HG02981 (cell line): ENCODE measurements at regions not wholly inside any gene's neighbourhood (a gene's known extent, or its start where the extent isn't known, plus 50 kb on each side); places are given as distances from the start of the nearest gene placed in this dataset.

Source experiments
- ATAC-seq: cut with Tn5 transposase; IDR thresholded peaks from one replicate; pipeline ENCODE4 v1.9.1; 2021; ENCODE audit warnings: mild to moderate bottlenecking, moderate library complexity; ENCODE audit not compliant: unreplicated experiment

DNA sequence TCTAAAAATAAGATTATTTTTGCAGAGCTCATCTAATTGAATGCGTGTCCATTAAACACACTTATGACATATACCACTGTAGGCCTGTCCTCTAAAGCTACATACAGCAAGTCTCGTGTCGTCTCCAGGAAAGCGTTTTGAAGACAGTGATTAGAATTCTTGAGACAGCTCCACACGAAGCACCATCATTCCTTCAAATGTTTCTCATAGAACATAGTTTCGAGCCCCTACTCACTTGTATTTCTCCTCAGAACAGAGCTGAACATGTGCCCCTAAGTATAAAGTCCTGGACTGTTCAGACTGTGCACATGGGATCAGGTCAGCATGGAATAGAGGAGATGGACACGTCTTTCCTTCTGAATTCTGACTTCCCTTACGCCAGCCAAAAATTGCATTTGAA, 64.5 kb upstream of the HMGA2 start:
- ATAC-seq, result no peak

DNA sequence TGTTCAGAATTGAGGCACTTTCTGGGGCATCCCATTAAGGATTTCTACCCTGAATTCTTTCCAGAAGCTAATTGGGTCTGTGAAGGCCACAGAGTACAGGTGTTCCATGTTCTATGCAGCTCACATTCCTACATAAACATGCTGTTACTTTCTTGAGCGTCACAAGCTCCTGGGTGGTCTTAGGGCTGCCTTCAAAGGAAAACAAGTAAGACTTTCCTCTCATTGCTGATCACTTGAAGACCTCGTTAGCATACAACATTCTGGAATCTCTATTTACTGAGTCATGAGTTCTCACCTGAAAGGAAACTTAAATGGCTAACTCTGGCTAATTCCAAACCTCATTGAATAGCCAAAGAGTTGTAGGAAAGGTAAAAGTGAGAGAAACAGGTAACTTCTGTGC, 63.0 kb upstream of the HMGA2 start:
- ATAC-seq, result no peak

DNA sequence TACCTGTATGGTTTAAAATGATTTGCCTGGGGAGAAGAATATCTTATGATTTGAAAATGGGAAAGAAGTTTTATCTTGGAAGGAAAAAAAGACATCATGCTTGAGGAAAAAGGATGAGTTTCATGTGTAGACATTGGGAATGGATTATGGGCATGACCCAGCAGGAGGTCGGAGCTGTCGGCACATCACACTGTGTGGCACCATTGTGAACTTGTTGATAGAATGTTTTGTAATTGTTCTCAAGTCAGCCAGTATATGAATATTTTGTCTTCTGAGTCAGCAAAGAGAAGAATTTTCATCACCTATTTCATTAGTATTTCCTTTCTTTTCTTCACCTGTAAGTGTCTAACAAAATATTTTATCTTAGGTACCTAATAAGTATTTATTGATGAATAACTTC, 60.0 kb upstream of the HMGA2 start:
- no peak for ATAC-seq

DNA sequence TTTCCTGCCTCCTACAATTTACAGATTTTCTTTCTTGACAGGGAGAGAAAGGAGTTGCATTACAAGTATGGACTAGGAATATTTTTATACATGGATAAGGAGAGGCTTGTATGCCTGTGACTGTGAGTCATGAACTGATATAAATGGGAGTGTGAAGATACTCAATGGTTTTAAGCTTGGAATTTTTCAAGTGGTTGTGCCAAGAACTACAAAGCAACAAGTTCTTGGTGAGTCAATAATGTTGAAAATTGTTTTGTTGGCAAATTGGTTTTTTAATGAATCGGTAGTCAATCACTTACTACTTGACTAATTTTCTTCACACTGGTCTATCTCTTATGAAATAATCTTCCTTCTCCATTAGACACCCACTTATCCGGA, 58.9 kb upstream of the HMGA2 start:
- ATAC-seq, result no peak

DNA sequence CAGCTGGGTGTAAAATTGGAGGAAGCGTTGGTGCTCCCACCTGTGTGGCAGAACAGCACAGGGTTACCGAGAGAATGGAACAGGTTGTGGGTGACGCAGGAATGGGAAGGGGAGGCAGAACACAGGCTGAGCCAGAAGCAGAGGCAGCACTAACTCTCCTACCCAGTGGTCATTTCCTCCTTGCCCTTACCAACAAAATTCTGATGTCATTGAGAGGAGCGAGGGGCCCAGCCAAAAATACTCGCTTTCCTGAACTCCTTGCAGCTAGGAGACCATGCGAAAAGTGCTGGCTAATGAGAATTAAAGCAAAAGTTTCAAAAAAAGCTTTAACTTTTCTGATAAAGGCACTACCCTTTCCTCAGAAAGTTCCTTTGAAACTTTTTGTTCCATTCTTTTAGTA, 54.4 kb upstream of the HMGA2 start:
- no peak for ATAC-seq
